ENCODE measurements at regions not wholly inside any gene's neighbourhood (a gene's known extent, or its start where the extent isn't known, plus 50 kb on each side); places are given as distances from the start of the nearest gene placed in this dataset.

DNA sequence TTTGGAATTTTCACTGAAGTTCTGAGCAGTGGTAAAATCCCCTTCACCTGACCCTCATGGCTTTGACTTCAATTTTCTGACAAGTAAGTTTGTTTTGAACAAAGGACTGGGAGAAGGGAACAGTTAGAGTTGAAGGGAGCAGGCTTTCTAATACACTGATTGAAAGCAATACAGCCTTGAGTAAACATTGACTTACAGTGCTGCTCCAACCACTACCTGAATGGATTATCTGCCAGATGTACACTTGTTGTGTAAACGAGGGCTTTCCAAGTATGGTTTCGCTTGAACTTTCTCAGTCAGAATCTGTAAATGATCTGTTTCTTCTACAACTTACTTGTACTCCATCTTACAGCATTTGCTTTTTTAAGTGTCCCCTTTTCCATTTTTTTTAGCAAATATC, 1414.9 kb upstream of the NUDT12 start:
- FAIRE-seq (no peak), DNase-seq (no peak)
- Histone ChIP-seq H3K9me3 (ENCODE audit: control insufficient read depth in 2 of 3, insufficient read depth in 1 of 3, low read length in 3 of 3) (no peaks in the 10 kb centered on the region), H3K4me3 (ENCODE audit: low read length in 3 of 3) (no peak overlapping the region), H3K36me3 (ENCODE audit: control insufficient read depth in 2 of 3, insufficient read depth in 3 of 3, low read length in 3 of 3) (no peaks in the 10 kb centered on the region), H3K27me3 (ENCODE audit: control insufficient read depth, insufficient read depth, low read length) (no peaks in the 10 kb centered on the region), H3K27ac (ENCODE audit: low read depth in 2 of 2, low read length in 2 of 2) (no peak overlapping the region), H3K9ac (ENCODE audit: low read length in 3 of 3) (no peak overlapping the region), H3K4me1 (ENCODE audit: control insufficient read depth in 2 of 3, insufficient read depth in 2 of 3, low read depth in 1 of 3, low read length in 3 of 3) (no peaks in the 10 kb centered on the region)
- no peak for TF ChIP-seq CTCF (IDR thresholded peaks at IDR 0.05; ENCODE audit: borderline replicate concordance, extremely low read depth, insufficient read depth)
- intact Hi-C loops (cut with DNase I), result no loop called here

GRCh38 chr5:104967806-104968410, 1405.3 kb upstream of the NUDT12 start:
- DNase-seq, result no peak
- H3K27me3 ChIP-seq (ENCODE audit: control insufficient read depth, insufficient read depth, low read length), result no peaks in the 10 kb centered on the region
- intact Hi-C loops (cut with DNase I), result no loop called here
- TF ChIP-seq CTCF (IDR thresholded peaks at IDR 0.05; ENCODE audit: borderline replicate concordance, extremely low read depth, insufficient read depth), result no peak
- no peak for FAIRE-seq
- no peak overlapping the region for H3K9ac ChIP-seq (ENCODE audit: low read length in 3 of 3)
- H3K36me3 ChIP-seq (ENCODE audit: control insufficient read depth in 2 of 3, insufficient read depth in 3 of 3, low read length in 3 of 3), result no peaks in the 10 kb centered on the region
- no peaks in the 10 kb centered on the region for H3K4me1 ChIP-seq (ENCODE audit: control insufficient read depth in 2 of 3, insufficient read depth in 2 of 3, low read depth in 1 of 3, low read length in 3 of 3)
- H3K27ac ChIP-seq (ENCODE audit: low read depth in 2 of 2, low read length in 2 of 2), result no peak overlapping the region
- no peaks in the 10 kb centered on the region for H3K9me3 ChIP-seq (ENCODE audit: control insufficient read depth in 2 of 3, insufficient read depth in 1 of 3, low read length in 3 of 3)
- H3K4me3 ChIP-seq (ENCODE audit: low read length in 3 of 3), result no peak overlapping the region

DNA sequence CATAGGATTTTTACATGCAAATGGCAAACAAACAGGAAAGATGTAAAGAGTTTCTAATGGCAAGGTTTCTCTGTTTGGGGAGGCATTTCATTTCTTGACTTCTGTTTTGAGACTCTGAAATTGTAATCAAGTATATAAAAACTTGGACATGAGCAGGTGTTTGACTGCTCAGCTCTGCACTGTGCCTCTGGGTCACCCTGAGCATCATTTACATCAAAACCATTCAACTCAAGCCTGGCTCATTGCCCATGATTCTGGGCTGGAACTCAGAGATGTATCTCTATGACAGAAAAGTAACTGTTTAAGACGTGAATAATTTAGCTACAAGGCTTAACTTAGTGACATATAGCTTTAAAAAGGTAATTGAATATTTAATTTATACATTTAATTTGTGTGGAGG, 1402.4 kb upstream of the NUDT12 start:
- intact Hi-C loops (cut with DNase I), result no loop called here

More for the DNA sequence above, 1402.4 kb upstream of the NUDT12 start:
- Histone ChIP-seq H3K4me1 (ENCODE audit: control insufficient read depth in 2 of 3, insufficient read depth in 2 of 3, low read depth in 1 of 3, low read length in 3 of 3) (no peaks in the 10 kb centered on the region), H3K4me3 (ENCODE audit: low read length in 3 of 3) (no peak overlapping the region), H3K27me3 (ENCODE audit: control insufficient read depth, insufficient read depth, low read length) (no peaks in the 10 kb centered on the region), H3K27ac (ENCODE audit: low read depth in 2 of 2, low read length in 2 of 2) (no peak overlapping the region), H3K36me3 (ENCODE audit: control insufficient read depth in 2 of 3, insufficient read depth in 3 of 3, low read length in 3 of 3) (no peaks in the 10 kb centered on the region), H3K9ac (ENCODE audit: low read length in 3 of 3) (no peak overlapping the region), H3K9me3 (ENCODE audit: control insufficient read depth in 2 of 3, insufficient read depth in 1 of 3, low read length in 3 of 3) (no peaks in the 10 kb centered on the region)
- no peak for TF ChIP-seq CTCF (IDR thresholded peaks at IDR 0.05; ENCODE audit: borderline replicate concordance, extremely low read depth, insufficient read depth)
- DNase-seq (no peak), FAIRE-seq (no peak)
